Naive thymus-derived CD8-positive, alpha-beta T cell (primary cell): ENCODE measurements at regions not wholly inside any gene's neighbourhood (a gene's known extent, or its start where the extent isn't known, plus 50 kb on each side); places are given as distances from the start of the nearest gene placed in this dataset.

ENCODE experiments used
- ATAC-seq, 2 donors: fragments of 150-1000 bp; cut with Tn5 transposase in 1 of 2; sonication (Bioruptor Pico), chemical (Tn5 transposase) in 1 of 2; 1 replicate in 1 of 2; 2 replicates in 1 of 2; pipeline ENCODE4 v1.10.0; 2021; ENCODE audit warnings: mild to moderate bottlenecking in 2 of 2, moderate library complexity in 2 of 2
- POLR2A ChIA-PET: fragments of 350-600 bp; sonication (Branson Sonifier 250); formaldehyde crosslinking; loops from one replicate; lab custom pipeline; 2021; ENCODE audit warnings: antibody characterized with exemption; lab: Charles Lee
- DNase-seq, 10 donors: peaks; one replicate each; pipeline versions ENCODE4 v3.0.0 to v3.0.0-alpha.2; 2020 to 2022
- H3K27ac Mint-ChIP-seq, 10 donors: one replicate each; pipeline ENCODE4 v1.8.0; 2020 to 2022; ENCODE audit warnings: mild to moderate bottlenecking in 10 of 10, mixed read lengths in 10 of 10, moderate library complexity in 4 of 10, inconsistent platforms in 1 of 10
- H3K27me3 Mint-ChIP-seq, 5 donors: one replicate each; pipeline ENCODE4 v1.8.0; 2021 to 2022; ENCODE audit warnings: mixed read lengths in 5 of 5
- H3K36me3 Mint-ChIP-seq, 3 donors: one replicate each; pipeline ENCODE4 v1.8.0; 2020 to 2022; ENCODE audit warnings: mixed read lengths in 3 of 3, mild to moderate bottlenecking in 2 of 3, inconsistent platforms in 1 of 3
- H3K4me1 Mint-ChIP-seq, 4 donors: one replicate each; pipeline ENCODE4 v1.8.0; 2021 to 2022; ENCODE audit warnings: mixed read lengths in 4 of 4
- H3K4me3 Mint-ChIP-seq, 10 donors: one replicate each; pipeline ENCODE4 v1.8.0; 2020 to 2022; ENCODE audit warnings: mild to moderate bottlenecking in 10 of 10, mixed read lengths in 10 of 10, moderate library complexity in 6 of 10, inconsistent platforms in 1 of 10
- H3K9me3 Mint-ChIP-seq, 9 donors: one replicate each; pipeline ENCODE4 v1.8.0; 2020 to 2022; ENCODE audit warnings: mixed read lengths in 9 of 9, mild to moderate bottlenecking in 3 of 9, inconsistent platforms in 1 of 9, moderate library complexity in 1 of 9

DNA sequence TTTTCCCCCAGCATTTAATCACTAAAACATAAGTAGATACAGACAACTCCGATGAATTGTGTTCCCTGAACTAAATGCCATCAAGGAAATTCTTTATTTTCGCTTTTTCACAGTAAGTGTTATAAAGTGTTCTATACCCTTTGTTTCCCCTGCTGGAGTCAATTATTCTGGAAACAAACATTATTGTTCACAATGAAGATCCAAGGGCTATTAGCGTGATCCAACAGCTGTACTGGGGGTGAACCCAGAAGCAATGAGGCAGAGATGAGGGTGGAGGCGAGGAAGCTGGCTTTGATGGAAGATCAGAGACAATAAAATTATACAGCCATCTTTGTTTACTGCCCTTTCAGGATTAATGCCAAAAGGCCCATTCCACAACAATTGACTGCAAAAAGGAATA, 250.3 kb upstream of the IGF1R start:
- Mint-ChIP-seq H3K27ac (no peak overlapping the region), H3K4me3 (no peak overlapping the region), H3K4me1 (no peaks in the 10 kb centered on the region), H3K27me3 (peaks cover 3 to 29% (median 7%) of the 10 kb centered on the region in 5 donors), H3K9me3 (no peaks in the 10 kb centered on the region), H3K36me3 (no peaks in the 10 kb centered on the region)
- DNase-seq = no peak
- POLR2A ChIA-PET = no interaction called here
- ATAC-seq = no peak

DNA sequence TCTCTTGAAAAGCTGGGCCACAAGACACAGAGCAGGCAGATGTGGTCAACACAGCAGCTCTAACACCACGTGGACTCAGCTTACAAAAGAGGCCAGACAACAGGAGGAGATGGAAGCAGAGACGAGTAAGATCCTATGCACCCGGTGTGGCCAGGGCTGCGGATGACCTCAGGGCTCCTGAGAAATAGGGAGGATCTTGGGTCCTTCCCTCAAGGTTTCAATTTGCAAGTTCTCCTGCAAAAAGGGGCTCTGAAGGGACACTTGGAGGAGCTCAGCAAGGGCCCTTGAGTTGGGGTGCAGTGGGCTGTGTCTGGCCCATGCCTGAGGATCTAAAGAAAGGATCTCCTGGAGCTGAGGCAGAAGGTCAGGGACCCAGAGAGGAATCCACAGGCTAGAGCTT, 249.5 kb upstream of the IGF1R start:
- Mint-ChIP-seq H3K36me3 (no peaks in the 10 kb centered on the region), H3K4me1 (no peaks in the 10 kb centered on the region), H3K9me3 (no peaks in the 10 kb centered on the region), H3K27ac (no peak overlapping the region), H3K27me3 (peaks cover 2 to 27% (median 7%) of the 10 kb centered on the region in 5 donors), H3K4me3 (no peak overlapping the region)
- no peak for ATAC-seq
- POLR2A ChIA-PET = no interaction called here
- DNase-seq = no peak

DNA sequence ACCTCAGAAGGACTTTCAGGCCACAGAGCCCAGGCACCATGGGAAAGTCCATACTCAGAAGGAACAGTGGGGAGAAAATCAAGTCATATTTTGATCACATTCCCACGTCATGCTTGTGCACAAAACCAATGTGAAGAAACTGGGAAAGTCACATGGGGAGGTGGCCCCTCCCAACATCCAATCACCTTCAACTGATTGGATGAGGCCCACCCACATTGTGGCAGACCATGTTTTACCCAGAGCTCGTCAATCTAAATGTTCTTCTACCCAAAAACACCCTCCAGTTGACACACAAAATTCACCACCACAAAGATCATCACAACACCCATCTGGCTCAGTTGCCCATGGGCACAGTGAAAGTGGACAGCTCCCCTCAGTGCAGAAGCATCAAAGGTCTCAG, 248.2 kb upstream of the IGF1R start:
- no peak overlapping the region for H3K27ac Mint-ChIP-seq
- no peaks in the 10 kb centered on the region for H3K36me3 Mint-ChIP-seq
- no peak for DNase-seq
- ATAC-seq = no peak
- no peaks in the 10 kb centered on the region for H3K9me3 Mint-ChIP-seq
- H3K4me3 Mint-ChIP-seq = no peak overlapping the region
- no peaks in the 10 kb centered on the region for H3K4me1 Mint-ChIP-seq
- POLR2A ChIA-PET = no interaction called here
- peaks cover 3 to 34% (median 11%) of the 10 kb centered on the region in 5 donors for H3K27me3 Mint-ChIP-seq

DNA sequence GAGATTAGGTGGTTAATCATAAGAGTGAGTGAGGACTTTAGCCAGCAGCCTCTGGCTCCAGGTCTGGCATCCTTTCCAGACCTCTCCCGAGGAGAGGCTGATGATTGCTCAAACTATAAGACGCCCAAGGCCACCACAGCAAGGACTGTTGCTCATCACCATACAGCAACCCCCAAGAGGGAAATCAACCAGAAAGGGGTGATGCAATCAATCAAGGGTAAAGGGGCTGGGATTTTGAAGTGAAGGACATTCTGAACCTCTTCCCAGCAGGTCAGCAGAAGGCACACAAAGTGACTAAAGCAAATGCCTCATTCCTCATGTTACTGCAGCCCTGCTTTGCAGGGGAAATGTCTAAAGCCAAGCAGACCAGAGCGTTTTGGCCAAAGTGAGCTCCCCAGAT, 247.3 kb upstream of the IGF1R start:
- no peak for DNase-seq
- H3K4me3 Mint-ChIP-seq = no peak overlapping the region
- no peak for ATAC-seq
- no peaks in the 10 kb centered on the region for H3K9me3 Mint-ChIP-seq
- no peak overlapping the region for H3K27ac Mint-ChIP-seq
- no peaks in the 10 kb centered on the region for H3K4me1 Mint-ChIP-seq
- POLR2A ChIA-PET = no interaction called here
- peaks cover 3 to 38% (median 15%) of the 10 kb centered on the region in 5 donors for H3K27me3 Mint-ChIP-seq
- H3K36me3 Mint-ChIP-seq = no peaks in the 10 kb centered on the region

DNA sequence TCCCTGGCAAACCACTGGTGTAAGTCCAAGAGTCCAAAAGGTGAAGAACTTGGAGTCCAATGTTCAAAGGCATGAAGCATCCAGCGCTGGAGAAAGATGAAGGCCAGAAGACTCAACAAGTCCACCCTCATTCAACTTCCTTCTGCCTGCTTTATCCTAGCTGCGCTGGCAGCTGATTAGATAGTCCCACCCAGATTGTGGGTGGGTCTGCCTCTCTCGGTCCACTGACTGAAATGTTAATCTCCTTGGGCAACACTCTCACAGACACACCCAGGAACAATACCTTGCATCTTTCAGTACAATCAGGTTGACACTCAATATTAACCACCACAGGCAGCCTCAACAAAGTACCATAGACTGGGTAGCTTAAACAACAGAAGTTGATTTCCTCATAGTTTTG, 245.9 kb upstream of the IGF1R start:
- Mint-ChIP-seq H3K36me3 (no peaks in the 10 kb centered on the region), H3K27me3 (peaks cover 8 to 52% (median 14%) of the 10 kb centered on the region in 5 donors), H3K27ac (no peak overlapping the region), H3K9me3 (no peaks in the 10 kb centered on the region), H3K4me3 (no peak overlapping the region), H3K4me1 (no peaks in the 10 kb centered on the region)
- DNase-seq (no peak), ATAC-seq (no peak)
- POLR2A ChIA-PET = no interaction called here

DNA sequence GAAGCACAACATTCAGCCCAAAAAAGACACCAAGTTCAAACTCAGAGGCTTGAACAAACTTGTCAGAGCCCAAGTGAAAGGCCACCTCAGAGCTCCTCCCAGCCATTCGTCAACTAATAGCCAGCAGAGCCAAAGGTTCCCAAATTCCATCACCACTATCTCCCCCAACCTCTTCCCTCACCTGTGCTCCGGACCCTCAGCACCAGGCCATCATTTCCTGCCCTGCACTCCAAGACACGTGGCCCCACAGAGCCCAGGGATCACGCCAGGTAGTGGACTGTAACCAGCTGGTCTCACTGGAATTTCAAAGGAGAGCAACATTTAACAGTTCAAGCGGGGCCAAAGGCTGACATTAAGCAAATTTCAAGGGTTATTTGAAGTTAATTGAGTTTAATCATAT, 245.2 kb upstream of the IGF1R start:
- POLR2A ChIA-PET = no interaction called here
- H3K4me1 Mint-ChIP-seq = no peaks in the 10 kb centered on the region
- no peak overlapping the region for H3K27ac Mint-ChIP-seq
- H3K9me3 Mint-ChIP-seq = no peaks in the 10 kb centered on the region
- no peaks in the 10 kb centered on the region for H3K36me3 Mint-ChIP-seq
- ATAC-seq (no peak), DNase-seq (no peak)
- peaks cover 8 to 45% (median 14%) of the 10 kb centered on the region in 5 donors for H3K27me3 Mint-ChIP-seq
- no peak overlapping the region for H3K4me3 Mint-ChIP-seq

DNA sequence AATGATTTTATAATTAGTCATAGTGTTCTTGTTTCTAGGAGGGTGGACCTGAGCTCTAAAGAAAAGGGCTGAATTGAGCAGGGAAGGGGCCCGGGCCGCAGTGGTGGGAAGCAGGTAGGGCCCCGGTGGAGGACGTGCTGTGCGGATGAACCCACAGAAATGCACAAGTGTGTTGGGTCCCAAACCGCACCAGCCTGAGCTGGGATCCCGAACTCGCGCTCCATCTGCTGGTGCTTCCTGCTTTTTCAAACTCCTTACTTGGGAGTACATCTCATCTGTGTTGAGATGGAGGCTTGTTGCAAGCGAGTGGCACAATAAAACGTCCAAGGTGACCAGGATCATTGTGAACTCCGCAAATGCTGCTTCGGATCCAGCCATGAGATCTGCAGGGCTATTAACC, 244.8 kb upstream of the IGF1R start:
- peaks cover 8 to 41% (median 14%) of the 10 kb centered on the region in 5 donors for H3K27me3 Mint-ChIP-seq
- no peaks in the 10 kb centered on the region for H3K36me3 Mint-ChIP-seq
- H3K9me3 Mint-ChIP-seq = no peaks in the 10 kb centered on the region
- POLR2A ChIA-PET = no interaction called here
- no peak overlapping the region for H3K27ac Mint-ChIP-seq
- H3K4me1 Mint-ChIP-seq = no peaks in the 10 kb centered on the region
- DNase-seq (no peak), ATAC-seq (no peak)
- H3K4me3 Mint-ChIP-seq = no peak overlapping the region

DNA sequence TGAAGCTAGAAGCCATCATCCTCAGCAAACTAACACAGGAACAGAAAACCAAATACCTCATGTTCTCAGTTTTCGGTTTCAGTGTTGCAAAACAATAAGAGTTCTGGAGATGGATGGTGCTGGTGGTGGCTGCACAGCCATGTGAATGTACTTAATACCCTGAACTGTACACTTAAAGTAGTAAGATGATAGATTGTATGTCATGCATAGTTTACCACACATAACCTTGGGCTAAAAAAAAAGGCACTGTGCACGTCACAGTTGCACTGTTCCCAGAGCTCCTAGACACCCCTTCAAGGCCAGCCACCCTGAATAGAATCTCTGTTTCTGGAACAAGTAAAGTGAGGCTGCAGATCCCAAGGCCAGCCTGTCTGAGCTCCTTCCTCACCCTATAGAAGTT, 243.3 kb upstream of the IGF1R start:
- no peaks in the 10 kb centered on the region for H3K4me1 Mint-ChIP-seq
- H3K27me3 Mint-ChIP-seq = peaks cover 11 to 36% (median 13%) of the 10 kb centered on the region in 5 donors
- H3K27ac Mint-ChIP-seq = no peak overlapping the region
- no peak for ATAC-seq
- POLR2A ChIA-PET = no interaction called here
- no peak for DNase-seq
- no peaks in the 10 kb centered on the region for H3K9me3 Mint-ChIP-seq
- no peaks in the 10 kb centered on the region for H3K36me3 Mint-ChIP-seq
- H3K4me3 Mint-ChIP-seq = no peak overlapping the region

DNA sequence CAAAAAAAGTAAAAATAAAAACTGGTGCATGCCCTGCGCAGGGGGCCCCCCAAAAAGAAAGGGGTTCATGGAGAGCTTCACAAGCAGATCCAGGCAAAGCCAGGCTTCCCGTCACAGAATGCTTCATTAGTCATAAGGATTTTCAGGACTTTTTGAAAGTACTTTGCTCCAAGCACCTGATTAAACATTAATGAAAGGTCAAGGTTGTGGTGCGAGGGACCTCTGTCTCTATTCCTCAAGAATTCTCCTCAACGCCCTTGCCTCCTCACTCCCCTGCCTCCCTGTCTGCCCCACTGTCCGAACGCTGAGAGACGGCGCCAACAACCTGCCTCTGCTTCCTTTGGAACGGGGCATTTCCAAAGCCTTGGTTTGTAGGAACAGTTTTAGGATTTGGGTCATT, 240.1 kb upstream of the IGF1R start:
- H3K36me3 Mint-ChIP-seq = no peaks in the 10 kb centered on the region
- POLR2A ChIA-PET = no interaction called here
- DNase-seq = no peak
- H3K27me3 Mint-ChIP-seq = peaks cover 11 to 49% (median 19%) of the 10 kb centered on the region in 5 donors
- no peak overlapping the region for H3K27ac Mint-ChIP-seq
- H3K4me3 Mint-ChIP-seq = no peak overlapping the region
- no peaks in the 10 kb centered on the region for H3K4me1 Mint-ChIP-seq
- no peak for ATAC-seq
- H3K9me3 Mint-ChIP-seq = peaks cover 0 to 3% (median 0%) of the 10 kb centered on the region in 9 donors

DNA sequence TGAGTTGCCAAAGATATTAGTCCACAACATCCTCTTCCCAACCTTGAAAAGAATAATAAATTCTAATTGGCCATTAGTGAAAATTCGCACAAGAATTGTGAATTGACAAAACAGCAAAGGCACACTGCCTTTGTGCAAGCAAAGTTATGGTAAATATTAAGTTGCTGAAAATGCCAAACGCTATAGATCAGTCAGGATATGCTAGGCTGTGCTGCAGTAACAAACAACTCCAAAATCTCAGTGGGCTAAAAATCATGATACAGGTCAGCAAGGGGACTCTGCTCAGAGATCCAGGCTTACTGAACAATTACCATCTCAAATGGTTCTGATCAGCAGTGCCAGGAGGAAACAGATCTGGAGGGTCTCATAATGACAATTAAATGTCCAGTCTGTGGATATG, 238.0 kb upstream of the IGF1R start:
- Mint-ChIP-seq H3K36me3 (no peaks in the 10 kb centered on the region), H3K4me3 (no peak overlapping the region), H3K9me3 (peaks cover 0 to 3% (median 0%) of the 10 kb centered on the region in 9 donors), H3K27ac (no peak overlapping the region), H3K27me3 (peaks cover 10 to 43% (median 14%) of the 10 kb centered on the region in 5 donors), H3K4me1 (no peaks in the 10 kb centered on the region)
- ATAC-seq (no peak), DNase-seq (no peak)
- POLR2A ChIA-PET = no interaction called here

DNA sequence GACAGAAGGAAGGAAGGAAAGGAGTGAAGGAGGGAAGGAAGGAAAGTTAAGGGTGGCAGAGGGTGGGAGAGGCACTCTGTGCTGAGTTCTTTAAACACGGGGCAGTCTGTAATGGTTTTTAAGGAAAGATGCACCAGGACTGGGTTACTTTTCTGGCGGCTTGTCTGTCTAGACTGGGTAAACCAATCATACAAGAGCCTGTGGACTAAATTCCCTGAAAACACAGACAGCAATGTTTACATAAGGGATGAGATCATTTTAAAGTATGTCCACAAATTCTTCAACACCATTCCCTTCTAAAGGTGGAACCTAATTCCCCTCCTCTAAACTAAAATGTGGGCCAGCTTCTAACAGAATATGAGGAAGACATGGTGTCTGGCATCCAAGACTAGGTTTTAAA, 235.5 kb upstream of the IGF1R start:
- Mint-ChIP-seq H3K9me3 (peaks cover 0 to 3% (median 0%) of the 10 kb centered on the region in 9 donors), H3K4me1 (no peaks in the 10 kb centered on the region), H3K27ac (peak overlapping the region in 1 of 10 donors; percentile 22), H3K27me3 (peaks cover 3 to 49% (median 16%) of the 10 kb centered on the region in 5 donors), H3K36me3 (no peaks in the 10 kb centered on the region), H3K4me3 (no peak overlapping the region)
- POLR2A ChIA-PET = no interaction called here
- ATAC-seq (no peak), DNase-seq (no peak)

DNA sequence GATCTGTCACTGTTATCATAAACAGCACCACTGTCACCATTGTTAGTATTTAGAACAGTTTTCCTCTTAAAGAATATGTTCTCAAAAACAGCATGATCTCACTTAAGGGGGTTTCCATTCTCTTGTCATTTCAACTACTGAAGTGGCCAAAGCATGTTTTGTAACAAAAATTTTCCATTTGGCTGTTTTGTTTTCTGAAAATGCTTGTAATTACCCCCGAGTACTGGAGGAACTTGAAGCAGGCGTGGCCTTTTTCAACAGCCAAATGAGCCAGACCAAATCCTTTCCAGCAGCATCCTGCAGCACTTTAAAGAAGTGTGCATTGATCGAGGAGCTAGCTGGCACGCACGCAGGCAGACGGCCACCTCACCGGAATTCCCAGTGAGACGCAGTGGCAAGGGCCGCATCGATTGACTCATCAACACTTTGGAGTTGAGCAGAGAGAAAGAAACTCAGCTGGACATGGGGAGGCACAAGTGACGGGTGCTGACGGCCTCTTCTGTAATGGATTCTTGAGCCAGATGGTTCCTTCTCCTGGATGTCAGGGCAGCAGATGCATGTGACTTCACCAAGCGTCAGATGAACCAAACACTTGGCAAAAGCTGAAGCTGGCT, 234.3 kb upstream of the IGF1R start:
- Mint-ChIP-seq H3K9me3 (peaks cover 0 to 3% (median 0%) of the 10 kb centered on the region in 9 donors), H3K27ac (no peak overlapping the region), H3K36me3 (no peaks in the 10 kb centered on the region), H3K27me3 (peaks cover 8 to 61% (median 21%) of the 10 kb centered on the region in 5 donors), H3K4me1 (no peaks in the 10 kb centered on the region), H3K4me3 (no peak overlapping the region)
- DNase-seq (no peak), ATAC-seq (no peak)
- POLR2A ChIA-PET = no interaction called here

DNA sequence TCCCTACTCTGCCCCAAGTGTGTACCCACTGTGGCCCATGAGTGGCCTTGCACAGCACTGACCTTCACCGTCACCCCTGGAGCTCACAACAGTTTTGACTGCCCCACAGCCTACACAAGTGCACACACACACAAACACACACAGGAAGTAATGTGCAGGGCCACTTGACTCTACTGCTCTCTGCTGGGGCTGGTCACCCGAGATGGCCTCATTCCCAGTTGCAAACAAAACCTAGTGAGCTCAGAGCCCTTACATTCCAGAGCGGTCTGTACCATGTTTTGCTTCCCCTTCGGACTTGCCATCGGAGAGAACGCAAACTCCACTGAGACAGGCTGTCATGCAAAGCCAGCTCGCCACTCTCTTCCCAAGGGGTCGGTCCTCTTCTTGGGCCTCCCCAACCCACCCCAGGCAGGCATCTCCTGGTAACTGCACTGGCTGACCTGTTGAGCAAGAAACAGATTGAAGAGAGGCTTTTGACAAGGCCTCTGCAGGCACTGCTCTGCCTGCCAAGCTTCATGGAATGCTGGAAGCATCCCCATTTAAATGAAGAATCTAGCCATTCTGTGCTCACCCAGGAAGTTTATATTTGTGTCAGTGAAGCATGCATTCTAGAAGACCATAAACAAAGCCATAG, 232.0 kb upstream of the IGF1R start:
- no peaks in the 10 kb centered on the region for H3K9me3 Mint-ChIP-seq
- POLR2A ChIA-PET = no interaction called here
- peaks cover 0 to 10% (median 3%) of the 10 kb centered on the region in 4 donors for H3K4me1 Mint-ChIP-seq
- DNase-seq = no peak
- H3K27me3 Mint-ChIP-seq = peaks cover 12 to 80% (median 36%) of the 10 kb centered on the region in 5 donors
- no peaks in the 10 kb centered on the region for H3K36me3 Mint-ChIP-seq
- H3K27ac Mint-ChIP-seq = no peak overlapping the region
- ATAC-seq = no peak
- no peak overlapping the region for H3K4me3 Mint-ChIP-seq

DNA sequence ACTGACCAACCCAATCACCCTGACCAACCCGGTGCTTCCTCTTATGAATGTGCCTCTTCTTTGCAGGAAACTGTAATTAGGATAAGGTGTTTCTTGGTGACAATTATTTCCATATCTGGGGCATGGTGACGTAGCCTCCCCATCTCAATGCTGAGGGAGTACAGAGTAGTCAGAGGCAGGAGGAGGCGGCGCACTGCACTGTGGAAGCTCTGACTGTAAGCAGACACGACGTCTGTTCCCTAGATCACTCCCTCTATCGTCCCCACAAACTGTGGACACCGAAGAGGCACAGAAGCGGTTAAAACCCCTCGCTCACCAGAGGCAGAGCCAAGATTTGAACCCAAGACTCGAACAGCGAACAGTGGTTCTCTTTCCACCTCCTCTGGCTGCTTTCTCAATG, 231.0 kb upstream of the IGF1R start:
- H3K4me1 Mint-ChIP-seq = peaks cover 0 to 14% (median 3%) of the 10 kb centered on the region in 4 donors
- DNase-seq (no peak), ATAC-seq (no peak)
- H3K4me3 Mint-ChIP-seq = no peak overlapping the region
- no peaks in the 10 kb centered on the region for H3K9me3 Mint-ChIP-seq
- POLR2A ChIA-PET = no interaction called here
- H3K36me3 Mint-ChIP-seq = no peaks in the 10 kb centered on the region
- H3K27ac Mint-ChIP-seq = no peak overlapping the region
- H3K27me3 Mint-ChIP-seq = peaks cover 9 to 82% (median 37%) of the 10 kb centered on the region in 5 donors
